ENCODE measurements at regions not wholly inside any gene's neighbourhood (a gene's known extent, or its start where the extent isn't known, plus 50 kb on each side); places are given as distances from the start of the nearest gene placed in this dataset.

DNA sequence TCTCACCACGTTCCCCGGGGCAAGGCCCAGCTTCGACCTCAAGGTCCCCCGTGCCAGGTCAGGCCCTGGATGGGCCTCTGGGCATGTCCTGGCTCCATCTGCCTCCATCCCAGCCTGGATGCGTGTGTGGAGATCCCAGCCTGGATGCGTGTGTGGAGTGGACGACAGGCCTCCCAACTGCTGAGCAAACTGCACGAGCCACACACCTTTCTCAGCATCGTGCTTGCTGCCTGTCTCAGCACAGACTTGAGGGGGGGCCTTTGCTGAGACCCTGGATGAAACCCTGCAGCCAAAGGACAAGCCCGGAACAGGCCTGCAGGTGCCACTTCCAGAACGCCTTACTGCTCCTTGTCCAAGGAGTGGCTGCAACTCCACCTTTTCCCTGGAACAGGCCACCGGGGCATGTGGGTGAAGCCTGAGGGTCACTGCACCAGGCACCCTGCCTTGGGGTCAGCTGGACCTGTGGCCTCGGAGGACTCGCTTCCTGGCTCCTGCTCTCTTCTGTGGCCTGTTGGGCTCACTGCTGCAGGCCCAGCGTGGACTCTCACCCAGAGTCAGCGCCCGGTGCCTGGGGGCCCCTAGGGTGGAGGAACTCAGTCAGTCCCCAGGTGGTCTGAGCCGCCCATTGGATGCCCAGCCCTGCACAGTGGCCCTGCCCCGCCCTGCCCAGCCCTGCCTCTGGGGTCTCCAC, 176.0 kb downstream of the KIF26A start:
- ChIA-PET POLR2A (no interaction called here), CTCF (interaction anchor here (1.0 kb wide), 1 partner anchor 56 kb away, joined by 3 read pairs; no protein-coding TSS in a partner anchor)
- DNase-seq (ENCODE audit: low spot score) = peak; percentile 4

DNA sequence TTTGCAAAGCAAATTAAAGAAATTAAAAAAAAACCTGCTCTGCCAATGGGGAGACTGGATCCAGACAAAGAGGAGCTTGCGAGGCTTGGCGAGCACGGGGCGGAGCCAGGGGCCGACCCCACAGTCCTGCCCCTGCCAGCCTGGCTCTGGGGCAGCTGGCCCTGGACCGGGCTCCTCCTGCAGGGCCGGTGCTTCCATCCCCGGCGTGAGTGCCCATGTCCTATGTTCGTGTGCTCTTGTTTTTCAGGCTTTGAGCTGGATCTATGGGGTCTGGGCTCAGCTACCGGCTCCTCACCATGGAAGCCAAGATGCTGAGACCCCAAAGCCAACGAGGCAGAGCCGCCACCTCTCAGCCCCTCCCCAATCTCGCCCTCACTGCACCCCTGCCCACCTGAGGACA, 176.8 kb downstream of the KIF26A start:
- H3K36me3 Mint-ChIP-seq = no peaks in the 10 kb centered on the region
- POLR2A ChIA-PET = no interaction called here
- H3K4me1 Mint-ChIP-seq = no peaks in the 10 kb centered on the region
- H3K9me3 Mint-ChIP-seq = peaks cover 21% of the 10 kb centered on the region
- CTCF ChIA-PET = interaction anchor here (1.0 kb wide), 3 partner anchors 27 to 88 kb away, joined by 3 read pairs; no protein-coding TSS in a partner anchor
- ATAC-seq (no peak), DNase-seq (ENCODE audit: low spot score) (peak; percentile 9)
- H3K27me3 Mint-ChIP-seq (ENCODE audit: low read depth) = no peaks in the 10 kb centered on the region
- H3K4me3 Mint-ChIP-seq = no peak overlapping the region
- H3K27ac Mint-ChIP-seq = no peak overlapping the region
- TF ChIP-seq ZNF121 (CRISPR knock-in tag; IDR thresholded peaks at IDR 0.05) (no peak), GABPB1 (CRISPR knock-in tag; IDR thresholded peaks at IDR 0.05) (no peak), SMAD3 (CRISPR knock-in tag; IDR thresholded peaks at IDR 0.05; ENCODE audit: borderline replicate concordance) (no peak), AFF4 (CRISPR knock-in tag; IDR thresholded peaks at IDR 0.05; ENCODE audit: borderline replicate concordance) (no peak)
- TF ChIP-seq, protein P1, sequence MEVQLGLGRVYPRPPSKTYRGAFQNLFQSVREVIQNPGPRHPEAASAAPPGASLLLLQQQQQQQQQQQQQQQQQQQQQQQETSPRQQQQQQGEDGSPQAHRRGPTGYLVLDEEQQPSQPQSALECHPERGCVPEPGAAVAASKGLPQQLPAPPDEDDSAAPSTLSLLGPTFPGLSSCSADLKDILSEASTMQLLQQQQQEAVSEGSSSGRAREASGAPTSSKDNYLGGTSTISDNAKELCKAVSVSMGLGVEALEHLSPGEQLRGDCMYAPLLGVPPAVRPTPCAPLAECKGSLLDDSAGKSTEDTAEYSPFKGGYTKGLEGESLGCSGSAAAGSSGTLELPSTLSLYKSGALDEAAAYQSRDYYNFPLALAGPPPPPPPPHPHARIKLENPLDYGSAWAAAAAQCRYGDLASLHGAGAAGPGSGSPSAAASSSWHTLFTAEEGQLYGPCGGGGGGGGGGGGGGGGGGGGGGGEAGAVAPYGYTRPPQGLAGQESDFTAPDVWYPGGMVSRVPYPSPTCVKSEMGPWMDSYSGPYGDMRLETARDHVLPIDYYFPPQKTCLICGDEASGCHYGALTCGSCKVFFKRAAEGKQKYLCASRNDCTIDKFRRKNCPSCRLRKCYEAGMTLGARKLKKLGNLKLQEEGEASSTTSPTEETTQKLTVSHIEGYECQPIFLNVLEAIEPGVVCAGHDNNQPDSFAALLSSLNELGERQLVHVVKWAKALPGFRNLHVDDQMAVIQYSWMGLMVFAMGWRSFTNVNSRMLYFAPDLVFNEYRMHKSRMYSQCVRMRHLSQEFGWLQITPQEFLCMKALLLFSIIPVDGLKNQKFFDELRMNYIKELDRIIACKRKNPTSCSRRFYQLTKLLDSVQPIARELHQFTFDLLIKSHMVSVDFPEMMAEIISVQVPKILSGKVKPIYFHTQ (CRISPR knock-in tag; IDR thresholded peaks at IDR 0.05) = no peak
- TF ChIP-seq, protein P2, sequence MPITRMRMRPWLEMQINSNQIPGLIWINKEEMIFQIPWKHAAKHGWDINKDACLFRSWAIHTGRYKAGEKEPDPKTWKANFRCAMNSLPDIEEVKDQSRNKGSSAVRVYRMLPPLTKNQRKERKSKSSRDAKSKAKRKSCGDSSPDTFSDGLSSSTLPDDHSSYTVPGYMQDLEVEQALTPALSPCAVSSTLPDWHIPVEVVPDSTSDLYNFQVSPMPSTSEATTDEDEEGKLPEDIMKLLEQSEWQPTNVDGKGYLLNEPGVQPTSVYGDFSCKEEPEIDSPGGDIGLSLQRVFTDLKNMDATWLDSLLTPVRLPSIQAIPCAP (CRISPR knock-in tag; IDR thresholded peaks at IDR 0.05) = no peak
- TF ChIP-seq, protein P3, sequence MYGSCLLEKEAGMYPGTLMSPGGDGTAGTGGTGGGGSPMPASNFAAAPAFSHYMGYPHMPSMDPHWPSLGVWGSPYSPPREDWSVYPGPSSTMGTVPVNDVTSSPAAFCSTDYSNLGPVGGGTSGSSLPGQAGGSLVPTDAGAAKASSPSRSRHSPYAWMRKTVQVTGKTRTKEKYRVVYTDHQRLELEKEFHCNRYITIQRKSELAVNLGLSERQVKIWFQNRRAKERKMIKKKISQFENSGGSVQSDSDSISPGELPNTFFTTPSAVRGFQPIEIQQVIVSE (CRISPR knock-in tag; IDR thresholded peaks at IDR 0.05; ENCODE audit: borderline replicate concordance) = no peak

More for the DNA sequence above, 176.0 kb downstream of the KIF26A start:
- H3K27me3 Mint-ChIP-seq (ENCODE audit: low read depth) = no peaks in the 10 kb centered on the region
- no peak for ATAC-seq
- H3K4me3 Mint-ChIP-seq = no peak overlapping the region
- no peak for TF ChIP-seq CBFB (CRISPR knock-in tag; IDR thresholded peaks at IDR 0.05; ENCODE audit: low read depth)
- TF ChIP-seq, protein P1 (CRISPR knock-in tag; IDR thresholded peaks at IDR 0.05) = no peak
- TF ChIP-seq NR3C1 (CRISPR knock-in tag; conservative IDR thresholded peaks at IDR 0.05; ENCODE audit: low read depth) = no peak
- TF ChIP-seq ATF2 (CRISPR knock-in tag; IDR thresholded peaks at IDR 0.05; ENCODE audit: borderline replicate concordance, low read depth) = no peak
- TF ChIP-seq ATF1 (CRISPR knock-in tag; IDR thresholded peaks at IDR 0.05) = no peak
- TF ChIP-seq, protein P4, sequence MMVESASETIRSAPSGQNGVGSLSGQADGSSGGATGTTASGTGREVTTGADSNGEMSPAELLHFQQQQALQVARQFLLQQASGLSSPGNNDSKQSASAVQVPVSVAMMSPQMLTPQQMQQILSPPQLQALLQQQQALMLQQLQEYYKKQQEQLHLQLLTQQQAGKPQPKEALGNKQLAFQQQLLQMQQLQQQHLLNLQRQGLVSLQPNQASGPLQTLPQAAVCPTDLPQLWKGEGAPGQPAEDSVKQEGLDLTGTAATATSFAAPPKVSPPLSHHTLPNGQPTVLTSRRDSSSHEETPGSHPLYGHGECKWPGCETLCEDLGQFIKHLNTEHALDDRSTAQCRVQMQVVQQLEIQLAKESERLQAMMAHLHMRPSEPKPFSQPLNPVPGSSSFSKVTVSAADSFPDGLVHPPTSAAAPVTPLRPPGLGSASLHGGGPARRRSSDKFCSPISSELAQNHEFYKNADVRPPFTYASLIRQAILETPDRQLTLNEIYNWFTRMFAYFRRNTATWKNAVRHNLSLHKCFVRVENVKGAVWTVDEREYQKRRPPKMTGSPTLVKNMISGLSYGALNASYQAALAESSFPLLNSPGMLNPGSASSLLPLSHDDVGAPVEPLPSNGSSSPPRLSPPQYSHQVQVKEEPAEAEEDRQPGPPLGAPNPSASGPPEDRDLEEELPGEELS (CRISPR knock-in tag; IDR thresholded peaks at IDR 0.05) = no peak
- TF ChIP-seq ZNF671 (CRISPR knock-in tag; IDR thresholded peaks at IDR 0.05) = no peak
- TF ChIP-seq, protein P5, sequence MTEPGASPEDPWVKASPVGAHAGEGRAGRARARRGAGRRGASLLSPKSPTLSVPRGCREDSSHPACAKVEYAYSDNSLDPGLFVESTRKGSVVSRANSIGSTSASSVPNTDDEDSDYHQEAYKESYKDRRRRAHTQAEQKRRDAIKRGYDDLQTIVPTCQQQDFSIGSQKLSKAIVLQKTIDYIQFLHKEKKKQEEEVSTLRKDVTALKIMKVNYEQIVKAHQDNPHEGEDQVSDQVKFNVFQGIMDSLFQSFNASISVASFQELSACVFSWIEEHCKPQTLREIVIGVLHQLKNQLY (CRISPR knock-in tag; IDR thresholded peaks at IDR 0.05) = no peak
- TF ChIP-seq GRHL2 (CRISPR knock-in tag; IDR thresholded peaks at IDR 0.05; ENCODE audit: insufficient replicate concordance, severe bottlenecking) = no peak
- no peak for TF ChIP-seq MYBL2 (CRISPR knock-in tag; IDR thresholded peaks at IDR 0.05)
- TF ChIP-seq ZNF232 (CRISPR knock-in tag; IDR thresholded peaks at IDR 0.05) = no peak
- H3K4me1 Mint-ChIP-seq = no peaks in the 10 kb centered on the region
- H3K36me3 Mint-ChIP-seq = no peaks in the 10 kb centered on the region
- peaks cover 21% of the 10 kb centered on the region for H3K9me3 Mint-ChIP-seq
- H3K27ac Mint-ChIP-seq = no peak overlapping the region

Measured in WTC11 (cell line).